Stimulated activated CD4-positive, alpha-beta T cell treated with anti-CD3 and anti-CD28 coated beads, Interleukin-2, amount 100 ng/mL, for 24 hours (primary cell): ENCODE measurements at regions not wholly inside any gene's neighbourhood (a gene's known extent, or its start where the extent isn't known, plus 50 kb on each side); places are given as distances from the start of the nearest gene placed in this dataset.
"Not testable (repeated sequence)": the region's sequence is repeated elsewhere in the genome, so short reads cannot be mapped to it uniquely, and the experiment has no call there.

ENCODE experiments used
- DNase-seq, 2 donors: peaks; one replicate each; pipeline ENCODE4 v3.0.0-alpha.2; 2020

DNA sequence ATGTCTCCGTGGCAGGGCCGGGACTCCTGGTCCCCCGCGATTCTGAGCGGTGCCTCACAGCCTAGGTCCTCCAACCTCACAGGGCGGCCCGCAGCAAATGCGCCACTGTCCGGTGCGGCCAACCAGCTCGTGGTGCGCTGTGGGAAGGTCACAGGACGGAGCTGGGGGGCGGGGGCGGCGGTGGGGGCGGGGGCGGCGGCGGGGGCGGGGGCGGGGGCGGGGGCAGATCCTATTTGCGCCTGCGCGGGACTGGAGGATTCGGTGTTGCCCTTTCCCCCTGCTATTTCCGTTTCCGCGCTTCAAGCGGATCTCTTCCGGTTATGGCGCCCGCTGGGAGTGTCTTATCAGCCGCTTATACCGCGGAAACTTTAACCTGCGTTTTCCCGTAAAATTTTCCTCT is 106.7 kb upstream of the SNRPN start:
- no peak for DNase-seq

DNA sequence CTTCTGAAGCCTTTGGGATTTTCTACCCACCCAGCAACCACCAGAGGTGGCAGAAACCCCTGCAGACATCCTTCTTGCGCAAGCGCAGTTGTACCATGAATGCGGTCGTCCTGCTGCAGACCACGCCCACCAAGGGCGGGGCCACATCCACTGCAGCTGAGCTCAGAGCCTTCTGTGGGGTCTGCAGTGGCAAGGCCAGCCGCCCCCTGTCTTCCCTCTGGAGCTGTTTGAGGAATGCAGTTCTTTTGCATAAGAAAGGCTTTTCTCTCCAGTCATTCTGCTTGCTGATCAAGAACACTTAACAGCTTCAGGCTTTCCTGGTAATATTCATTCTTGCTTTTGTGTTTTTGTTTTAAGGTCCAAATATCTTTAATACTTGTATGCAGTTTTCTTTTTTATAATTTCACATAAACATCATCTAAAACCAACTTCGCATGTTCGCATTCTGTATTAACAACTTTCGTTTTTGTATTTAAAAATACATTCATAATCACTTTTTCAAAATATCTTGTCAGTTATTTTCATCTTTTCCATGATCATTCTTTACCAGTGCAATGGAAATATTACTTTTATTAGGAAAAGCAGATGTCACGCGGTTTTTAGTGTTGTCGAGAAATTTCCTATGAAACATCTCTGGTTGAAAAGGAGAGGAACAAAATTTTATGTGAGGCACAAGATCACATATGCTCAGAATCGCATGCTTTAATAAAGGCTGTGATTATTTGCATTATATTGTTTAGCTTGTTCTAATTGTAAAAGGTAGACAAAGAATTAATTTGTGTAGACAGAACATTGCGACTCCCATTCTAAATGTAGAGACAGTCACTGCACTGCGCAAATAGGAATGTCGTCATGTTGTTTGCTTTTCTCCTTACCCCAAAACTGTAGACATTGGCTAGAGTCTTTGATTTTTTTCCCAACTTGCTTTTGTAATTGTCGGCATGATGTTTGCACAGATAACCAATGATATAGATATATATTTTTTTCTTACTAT is 98.1 kb upstream of the SNRPN start:
- DNase-seq: no peak

DNA sequence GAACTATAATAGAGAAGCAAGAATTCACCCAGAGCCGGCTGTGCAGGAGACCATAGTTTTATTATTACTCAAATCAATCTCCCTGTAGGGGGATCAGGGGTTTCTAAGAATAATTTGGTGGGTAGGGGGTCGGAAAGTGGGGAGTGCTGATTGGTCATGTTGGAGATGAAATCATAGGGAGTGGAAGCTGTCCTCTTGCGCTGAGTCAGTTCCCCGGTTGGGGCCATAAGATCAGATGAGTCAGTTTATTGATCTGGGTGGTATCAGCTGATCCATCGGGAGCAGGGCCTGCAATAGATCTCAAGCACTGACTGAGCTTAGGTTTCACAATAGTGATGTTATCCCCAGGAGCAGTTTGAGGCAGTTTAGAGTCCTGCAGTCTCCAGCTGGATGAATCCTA is 97.0 kb upstream of the SNRPN start:
- no peak for DNase-seq

DNA sequence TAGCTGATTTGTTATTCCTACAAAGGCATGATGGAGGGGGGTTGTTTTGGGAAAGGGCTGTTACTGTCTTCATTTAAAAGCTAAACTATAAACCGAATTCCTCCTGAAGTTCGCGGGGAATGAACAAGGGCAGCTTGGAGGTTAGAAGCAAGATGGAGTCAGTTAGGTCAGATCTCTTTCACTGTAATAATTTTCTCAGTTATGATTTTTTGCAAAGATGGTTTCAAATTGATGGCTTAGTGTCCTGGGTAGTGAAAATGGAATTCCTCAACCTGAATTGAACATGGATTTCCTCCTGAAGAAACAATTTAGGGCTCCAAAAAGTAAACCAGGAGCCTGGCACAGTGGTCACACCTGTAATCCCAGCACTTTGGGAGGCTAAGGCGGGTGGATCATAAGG is 96.6 kb upstream of the SNRPN start:
- DNase-seq: not testable (repeated sequence)

DNA sequence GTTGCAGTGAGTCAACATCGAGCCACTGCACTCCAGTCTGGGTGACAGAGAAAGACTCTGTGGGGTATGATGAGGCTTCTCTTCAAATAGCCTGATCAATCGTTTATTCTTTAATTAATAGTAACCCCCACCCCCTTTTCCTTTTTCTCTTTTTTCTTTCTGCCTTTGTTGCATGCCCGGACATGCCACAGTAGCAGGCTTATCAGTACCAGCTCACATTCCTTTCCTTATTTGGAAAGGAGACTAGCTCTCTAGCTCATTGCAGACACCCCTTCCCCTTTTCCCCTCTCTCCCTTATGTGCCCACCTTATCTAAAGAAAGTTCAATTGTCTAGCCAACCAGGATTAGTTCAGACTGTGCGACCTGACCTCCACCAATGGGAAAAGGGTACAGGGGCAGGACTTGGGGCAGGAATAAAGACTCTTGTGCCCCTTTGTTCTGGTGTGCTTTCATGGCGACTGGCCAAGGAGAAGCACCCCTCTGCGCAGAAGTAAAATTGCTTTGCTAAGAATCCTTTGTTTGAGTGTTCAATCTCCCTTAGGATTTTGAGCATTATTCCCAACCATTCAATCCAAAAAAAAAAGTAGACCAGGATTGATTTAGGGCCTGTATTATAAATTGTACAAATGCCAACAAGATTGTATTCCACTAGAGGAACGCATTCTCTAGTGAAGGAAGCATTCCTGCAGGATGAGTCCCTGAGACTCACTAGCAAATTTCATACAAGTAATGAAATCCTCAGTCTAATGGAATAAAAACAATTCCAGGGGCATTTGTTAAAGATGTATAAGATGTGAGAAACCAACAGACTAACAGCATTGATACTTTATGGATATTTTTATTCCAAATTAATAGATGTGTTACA is 95.8 kb upstream of the SNRPN start:
- no peak for DNase-seq

DNA sequence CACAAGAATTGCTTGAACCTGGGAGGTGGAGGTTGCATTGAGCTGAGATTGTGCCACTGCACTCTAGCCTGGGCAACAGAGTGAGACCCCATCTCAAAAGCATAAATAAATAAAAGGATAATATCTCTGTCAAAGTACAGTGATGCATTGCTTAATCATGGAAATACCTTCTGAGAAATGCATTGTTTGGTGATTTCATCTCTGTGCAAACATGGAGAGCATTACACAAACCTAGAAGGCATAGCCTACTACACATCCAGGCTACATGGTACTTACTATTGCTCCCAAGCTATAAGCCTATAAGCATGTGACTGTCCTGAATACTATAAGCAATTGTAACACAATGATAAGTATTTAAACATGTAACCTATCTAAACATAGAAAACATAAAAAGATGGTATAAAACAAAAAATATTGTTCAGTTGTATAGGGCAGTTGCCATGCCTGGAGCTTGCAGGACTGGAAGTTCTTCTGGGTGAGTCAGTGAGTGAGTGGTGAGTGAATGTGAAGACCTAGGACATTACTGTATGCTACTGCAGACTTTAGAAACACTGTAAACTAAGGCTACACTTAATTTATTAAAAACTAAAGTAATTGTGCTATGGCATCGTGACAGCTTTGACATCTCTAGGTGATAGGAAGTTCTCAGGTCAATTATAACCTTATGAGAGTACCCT is 93.6 kb upstream of the SNRPN start:
- DNase-seq: no peak

DNA sequence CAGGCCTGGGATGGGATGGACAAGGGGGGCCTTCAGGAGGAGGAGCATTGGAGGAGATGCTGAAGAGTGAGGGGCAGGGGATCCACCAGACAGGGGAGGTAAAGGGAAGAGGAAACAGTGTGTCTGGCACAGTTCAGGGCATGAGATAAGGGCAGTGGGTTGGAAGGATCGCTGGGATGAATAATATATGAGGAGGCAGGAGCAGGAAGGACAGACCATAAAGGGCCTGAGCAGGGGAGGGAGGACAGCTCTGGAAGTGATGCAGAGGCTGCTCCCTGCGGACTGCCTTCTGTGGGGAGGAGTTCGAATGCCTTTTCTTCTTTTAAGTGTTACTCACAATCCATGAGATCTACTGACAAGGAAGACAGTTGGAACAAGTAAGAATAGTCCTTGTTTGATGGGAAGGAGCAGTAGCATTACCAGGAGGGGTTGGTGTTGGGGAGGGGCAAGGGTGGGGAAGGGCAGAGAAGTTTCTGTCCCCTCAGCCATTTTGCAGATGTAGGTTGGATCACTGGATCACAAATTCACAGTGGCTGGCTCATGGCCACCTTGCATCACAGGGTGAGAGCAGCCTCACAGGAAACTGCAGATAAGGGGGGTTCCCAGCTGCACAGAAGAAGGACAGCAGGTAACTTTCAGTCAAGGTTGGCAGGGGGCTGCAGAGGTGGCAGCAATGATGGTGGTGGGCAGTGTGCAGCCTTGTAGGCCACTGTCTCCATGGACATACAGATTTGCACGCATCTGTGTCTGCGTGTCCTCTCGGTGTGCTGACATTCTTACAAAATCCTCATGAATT is 91.9 kb upstream of the SNRPN start:
- no peak for DNase-seq

DNA sequence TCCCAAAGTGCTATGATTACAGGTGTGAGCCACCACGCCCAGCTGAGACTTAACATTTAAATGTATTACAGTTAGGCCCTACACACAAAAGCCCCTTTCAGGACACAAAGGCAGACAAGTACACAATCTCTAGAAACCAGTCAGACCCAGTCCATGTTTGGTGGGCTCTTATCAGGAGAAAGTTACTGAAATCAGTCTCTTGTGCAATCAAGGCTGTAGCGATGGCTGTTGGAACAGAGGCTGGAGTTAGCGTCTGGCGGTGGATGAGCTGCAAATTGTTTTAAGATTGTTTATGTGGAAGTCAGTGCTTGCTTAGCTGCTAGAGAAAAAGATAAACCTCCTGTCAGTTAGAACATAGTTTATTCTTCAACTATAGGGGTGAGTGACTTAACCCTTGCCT is 89.5 kb upstream of the SNRPN start:
- DNase-seq: no peak

DNA sequence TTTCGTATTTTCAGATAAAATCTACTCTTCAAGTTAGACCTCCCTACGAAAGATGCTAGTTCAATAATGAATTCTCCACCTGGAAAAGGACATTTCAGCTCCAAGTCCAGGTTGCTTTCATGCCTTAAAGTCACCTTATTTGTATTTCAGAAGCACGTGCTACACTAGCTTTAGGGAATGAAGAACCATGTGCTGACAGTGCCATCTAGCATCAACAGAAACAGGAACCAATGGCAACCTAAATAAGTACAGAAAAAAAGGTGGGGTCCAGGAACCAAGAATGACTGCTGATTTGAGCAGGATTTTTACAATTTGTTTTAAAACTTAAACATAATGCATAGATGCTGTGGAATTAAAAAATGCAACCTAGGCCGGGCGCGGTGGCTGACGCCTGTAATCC is 77.6 kb upstream of the SNRPN start:
- DNase-seq: no peak

DNA sequence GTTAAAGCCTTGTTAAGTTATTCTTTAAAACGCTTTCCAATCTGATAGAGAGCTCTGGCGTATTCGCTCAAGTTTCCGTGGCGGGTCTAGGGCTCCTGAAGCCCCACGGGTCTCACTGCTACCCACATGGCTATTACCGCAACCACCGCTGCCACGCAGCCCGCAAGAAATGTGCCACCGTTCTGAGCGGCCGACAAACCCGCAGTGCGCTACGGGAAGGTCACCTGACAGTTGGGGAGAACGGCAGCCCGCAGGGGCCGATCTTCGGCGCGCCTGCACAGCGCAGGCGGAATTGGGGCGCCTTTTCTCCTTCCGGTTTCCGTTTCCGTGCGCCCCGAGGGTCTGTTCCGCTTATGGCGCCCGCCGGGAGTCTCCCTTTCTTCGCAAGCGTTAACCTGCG is 76.6 kb upstream of the SNRPN start:
- DNase-seq: peak in 1 of 2 donors; percentile 1

DNA sequence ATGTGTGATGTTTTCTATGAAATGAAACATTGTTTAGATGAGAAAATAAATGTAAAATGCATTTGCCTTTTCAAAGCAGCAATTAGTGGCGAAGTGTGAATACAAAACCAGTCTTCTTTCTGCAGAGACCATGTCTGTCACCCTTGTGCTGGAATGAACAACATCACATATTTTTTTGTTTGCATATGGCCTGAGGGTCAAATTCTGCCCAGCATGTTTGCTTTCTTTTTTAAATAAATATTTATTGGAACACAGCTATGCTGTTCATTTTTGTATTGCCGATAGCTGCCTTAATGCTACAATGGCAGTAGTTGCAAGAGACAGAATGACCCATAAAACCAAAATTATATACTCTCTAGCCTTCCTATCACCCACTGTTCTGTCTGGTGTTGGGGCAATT is 75.3 kb upstream of the SNRPN start:
- DNase-seq: no peak

DNA sequence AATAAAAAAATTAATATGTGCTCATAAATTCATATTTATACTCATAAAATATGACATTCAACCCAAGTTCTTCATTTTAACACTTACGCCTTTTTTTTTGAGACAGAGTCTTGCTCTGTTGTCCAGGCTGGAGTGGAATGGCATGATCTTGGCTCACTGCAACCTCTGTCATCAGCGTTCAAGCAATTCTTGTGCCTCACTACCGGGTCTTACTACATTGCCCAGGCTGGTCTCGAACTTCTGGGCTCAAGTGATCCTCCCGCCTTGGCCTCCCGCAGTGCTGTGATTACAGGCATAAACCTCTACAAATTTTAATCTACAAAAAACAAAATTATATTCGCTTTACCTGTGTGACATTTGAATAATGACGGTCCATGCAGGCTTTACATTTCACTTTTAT is 74.1 kb upstream of the SNRPN start:
- DNase-seq: no peak

DNA sequence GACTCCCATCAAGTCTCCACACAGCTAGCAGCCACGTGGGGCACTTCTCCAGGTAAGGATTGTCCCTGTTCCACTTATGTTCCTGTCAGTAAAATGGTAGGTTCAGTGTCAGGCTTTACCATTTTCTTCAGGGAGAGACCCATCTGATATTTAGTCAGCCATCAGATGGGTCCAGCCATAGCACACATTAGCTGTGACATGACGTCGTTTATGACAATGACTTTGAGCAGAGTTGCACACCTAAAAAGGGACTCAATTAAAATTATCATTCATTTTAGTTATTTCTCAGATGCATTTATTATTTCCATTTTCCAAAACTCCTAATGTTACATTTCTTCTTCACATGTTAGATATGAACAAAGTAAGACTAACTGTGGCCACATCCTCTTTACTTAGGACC is 68.2 kb upstream of the SNRPN start:
- no peak for DNase-seq

DNA sequence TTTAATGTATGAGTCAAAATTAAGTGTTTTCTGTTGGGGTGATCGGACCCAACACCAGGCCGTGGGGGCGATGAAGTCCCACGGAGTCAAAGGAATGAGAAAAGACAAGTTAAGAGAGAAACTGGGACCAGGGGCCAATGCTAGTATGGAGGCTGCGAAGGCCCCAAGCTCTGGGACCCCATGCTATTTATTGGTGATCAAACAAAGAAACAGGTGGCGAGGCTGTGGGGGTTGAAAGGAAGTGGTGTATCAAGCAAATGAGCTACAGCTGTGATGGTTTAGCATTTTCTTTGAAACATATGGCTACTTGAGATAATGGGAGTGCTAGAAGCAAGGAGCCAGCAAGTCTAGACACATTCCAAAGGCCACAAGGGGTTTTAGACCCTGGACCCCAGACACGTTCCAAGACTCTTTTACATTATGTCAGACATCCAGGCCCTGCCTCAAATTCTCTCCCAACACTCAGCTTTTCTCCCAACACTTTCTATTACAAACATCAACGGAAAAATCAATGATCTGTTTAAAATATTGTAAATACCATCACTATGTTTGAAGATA is 56.0 kb upstream of the SNRPN start:
- DNase-seq: no peak

DNA sequence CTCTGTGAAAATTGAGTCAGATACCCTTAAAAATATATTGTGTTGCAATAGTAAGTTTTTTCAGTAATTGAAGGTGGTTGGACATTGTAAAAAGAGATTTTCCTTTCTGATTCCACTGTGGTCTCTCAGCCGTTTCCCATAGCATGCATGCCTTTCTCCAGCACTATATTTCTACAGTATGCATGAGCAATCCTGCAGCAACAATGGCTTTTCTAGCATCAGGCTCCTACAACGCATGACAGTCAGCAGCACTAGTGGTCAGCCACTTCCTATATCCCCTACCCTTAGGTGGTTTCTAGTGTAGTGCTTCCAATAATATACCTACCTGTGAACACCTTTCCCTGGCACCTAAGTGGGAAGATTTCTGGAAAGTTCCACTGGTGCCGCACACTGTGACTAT is 55.4 kb upstream of the SNRPN start:
- DNase-seq: no peak

DNA sequence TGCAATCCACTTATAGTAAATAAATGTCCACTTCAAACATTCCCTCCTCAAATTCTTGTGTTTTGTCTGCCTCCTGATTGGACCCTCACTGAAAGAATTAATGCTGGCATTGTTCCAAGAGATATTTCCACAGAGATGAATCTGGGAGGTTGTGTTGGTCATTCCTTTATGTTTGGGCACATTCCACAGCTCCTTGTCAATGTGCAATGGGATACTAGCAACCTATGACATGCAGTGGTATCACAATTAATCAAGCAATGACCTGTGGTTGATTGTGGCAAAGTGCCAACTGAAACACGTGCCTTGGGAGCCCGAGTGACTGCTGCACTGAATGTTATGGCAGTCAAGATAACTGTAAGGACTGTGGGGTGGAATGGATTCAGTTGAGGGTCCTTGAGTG is 55.0 kb upstream of the SNRPN start:
- DNase-seq: no peak

DNA sequence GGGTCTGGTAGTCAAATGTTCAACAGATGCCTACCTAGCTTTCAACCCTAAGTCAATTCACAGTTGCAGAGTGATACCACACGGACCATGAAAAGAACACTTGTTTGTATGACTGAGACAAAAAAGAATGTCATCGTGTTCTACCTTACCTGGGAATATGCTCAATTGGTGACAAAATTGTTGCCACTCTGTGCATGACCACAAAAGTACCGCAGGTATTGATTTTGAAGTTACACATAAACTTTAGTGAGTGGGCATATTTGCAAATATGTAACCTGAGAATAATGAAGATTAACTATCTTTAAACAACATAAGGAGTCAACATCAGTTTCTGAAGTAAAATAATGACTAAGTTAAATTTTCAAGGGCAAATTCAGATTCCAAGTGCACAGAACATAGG is 53.4 kb upstream of the SNRPN start:
- DNase-seq: no peak
